Muscle layer of colon (tissue), 2 donors: ENCODE measurements at regions not wholly inside any gene's neighbourhood (a gene's known extent, or its start where the extent isn't known, plus 50 kb on each side); places are given as distances from the start of the nearest gene placed in this dataset.

Experiments used
- H3K27ac ChIP-seq: one replicate; pipeline ENCODE4 v1.7.0; 2013; ENCODE audit warnings: low read depth, mild to moderate bottlenecking, low read length, moderate library complexity
- H3K27me3 ChIP-seq, 2 donors: one replicate each; pipeline ENCODE4 v1.7.0; 2013; ENCODE audit warnings: low read length in 2 of 2, mild to moderate bottlenecking in 2 of 2; ENCODE audit not compliant: insufficient read depth in 2 of 2, control insufficient read depth in 1 of 2
- H3K36me3 ChIP-seq: one replicate; pipeline ENCODE4 v1.7.0; 2013; ENCODE audit warnings: mild to moderate bottlenecking, low read length; ENCODE audit not compliant: insufficient read depth
- H3K4me1 ChIP-seq: one replicate; pipeline ENCODE4 v1.7.0; 2013; ENCODE audit warnings: mild to moderate bottlenecking, low read length; ENCODE audit not compliant: insufficient read depth
- H3K4me3 ChIP-seq, 2 donors: one replicate each; pipeline ENCODE4 v1.7.0; 2013; ENCODE audit warnings: low read length in 2 of 2, low read depth in 1 of 2, mild to moderate bottlenecking in 1 of 2, moderate library complexity in 1 of 2
- H3K9ac ChIP-seq: one replicate; pipeline ENCODE4 v1.7.0; 2013; ENCODE audit warnings: low read length
- H3K9me3 ChIP-seq: one replicate; pipeline ENCODE4 v1.7.0; 2013; ENCODE audit warnings: mild to moderate bottlenecking, low read length
- donor health status: abdominal sarcoma.
- donor health status: Adenocarcinoma of cecum.

DNA sequence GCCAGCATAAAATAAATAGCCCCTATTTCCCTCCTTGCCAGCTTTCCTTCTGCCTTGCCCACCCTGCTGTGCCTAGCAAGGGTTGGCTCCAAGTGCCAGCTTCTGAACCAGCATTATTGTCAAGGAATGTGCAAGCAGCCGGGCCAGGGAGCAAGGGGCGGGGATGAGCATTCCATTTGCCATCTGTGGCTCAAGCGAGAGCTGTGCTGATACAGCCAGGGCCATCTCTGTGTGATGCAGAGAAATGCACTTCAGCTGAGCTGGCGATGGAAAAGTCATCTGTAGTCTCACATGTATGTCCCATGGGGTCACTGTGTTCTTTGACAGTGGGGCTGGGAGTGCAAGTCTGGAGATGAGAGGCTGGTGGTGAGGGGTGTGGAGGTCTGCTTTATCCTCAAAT, 137.3 kb downstream of the SUDS3 start:
- H3K9me3 ChIP-seq: no peaks in the 10 kb centered on the region

DNA sequence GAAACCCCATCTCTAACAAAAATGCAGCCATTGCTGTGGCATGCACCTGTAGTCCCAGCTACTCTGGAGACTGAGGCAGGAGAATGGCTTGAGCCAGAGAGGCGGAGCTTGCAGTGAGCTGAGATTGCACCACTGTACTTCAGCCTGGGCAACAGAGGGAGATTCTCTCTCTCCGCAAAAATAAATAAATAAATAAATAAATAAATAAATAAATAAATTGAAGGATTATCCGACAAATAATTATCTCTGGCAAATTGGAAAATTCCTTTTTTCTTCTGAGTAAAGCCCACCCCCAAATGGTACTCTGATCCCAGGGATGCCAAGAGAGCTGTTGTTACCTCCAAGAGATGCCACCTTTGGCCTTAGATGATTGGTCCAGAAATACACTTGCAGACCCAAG, 137.9 kb downstream of the SUDS3 start:
- H3K36me3 ChIP-seq: no peaks in the 10 kb centered on the region
- no peaks in the 10 kb centered on the region for H3K4me1 ChIP-seq
- H3K27ac ChIP-seq: no peak overlapping the region
- H3K27me3 ChIP-seq: no peaks in the 10 kb centered on the region
- H3K9ac ChIP-seq: no peak overlapping the region
- no peak overlapping the region for H3K4me3 ChIP-seq
- no peaks in the 10 kb centered on the region for H3K9me3 ChIP-seq

More for the DNA sequence above, 137.3 kb downstream of the SUDS3 start:
- no peak overlapping the region for H3K27ac ChIP-seq
- no peaks in the 10 kb centered on the region for H3K4me1 ChIP-seq
- H3K4me3 ChIP-seq: no peak overlapping the region
- no peaks in the 10 kb centered on the region for H3K27me3 ChIP-seq
- no peaks in the 10 kb centered on the region for H3K36me3 ChIP-seq
- H3K9ac ChIP-seq: no peak overlapping the region

DNA sequence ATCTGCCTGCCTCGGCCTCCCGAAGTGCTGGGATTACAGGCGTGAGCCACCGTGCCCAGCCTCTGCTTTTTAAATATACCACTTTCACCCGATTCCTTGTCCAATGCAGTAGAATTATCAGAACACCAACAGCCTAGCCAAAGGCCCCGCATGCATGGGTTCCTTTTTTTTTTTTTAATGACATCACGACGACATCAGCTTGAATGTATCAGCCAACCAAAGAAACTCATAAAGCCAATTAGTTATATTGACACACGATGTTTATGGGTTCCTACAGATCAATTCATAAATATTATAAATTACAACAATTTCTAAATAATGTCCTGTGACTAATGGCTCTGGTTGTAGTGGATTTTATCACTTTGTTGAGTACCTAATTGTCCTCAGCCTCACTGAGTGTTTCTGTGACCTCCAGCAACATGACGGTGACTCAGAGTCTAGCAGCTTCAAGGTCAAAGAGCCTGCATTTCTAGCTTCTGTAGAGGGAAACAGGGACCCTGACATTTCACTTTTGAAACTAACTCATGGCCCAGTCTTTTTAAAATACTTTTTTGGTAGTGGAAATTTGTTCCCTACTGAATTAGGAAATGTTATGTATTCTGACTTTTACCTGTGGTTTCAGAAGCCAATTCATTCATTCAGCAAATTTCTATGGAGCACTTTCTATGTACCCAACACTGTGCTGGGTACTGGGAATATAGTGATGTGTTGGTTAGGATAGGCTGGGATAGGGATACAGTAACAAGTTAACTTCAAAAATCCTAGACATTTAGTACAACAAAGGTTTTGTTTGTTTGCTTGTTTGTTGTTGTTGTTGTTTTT, 144.1 kb downstream of the SUDS3 start:
- H3K36me3 ChIP-seq: no peaks in the 10 kb centered on the region

DNA sequence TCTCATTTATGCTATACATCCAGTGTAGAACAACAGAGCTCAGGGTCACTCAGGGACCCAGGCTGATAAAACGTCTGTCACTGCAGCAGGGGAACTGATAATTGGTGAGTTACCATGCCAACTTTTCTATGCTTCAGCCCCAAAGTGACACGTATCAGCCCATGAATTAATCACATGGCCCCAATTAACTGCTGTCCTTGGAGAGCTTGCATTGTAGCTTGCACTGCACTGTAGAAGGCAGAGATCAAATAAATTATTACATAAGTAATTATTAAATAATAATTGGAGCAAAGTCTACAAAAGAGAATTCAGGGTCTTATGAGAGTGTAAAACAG, 144.6 kb downstream of the SUDS3 start:
- H3K27me3 ChIP-seq: no peaks in the 10 kb centered on the region
- no peak overlapping the region for H3K9ac ChIP-seq
- H3K27ac ChIP-seq: no peak overlapping the region
- H3K9me3 ChIP-seq: no peaks in the 10 kb centered on the region
- H3K4me1 ChIP-seq: peaks cover under 1% of the 10 kb centered on the region
- no peak overlapping the region for H3K4me3 ChIP-seq
- no peaks in the 10 kb centered on the region for H3K36me3 ChIP-seq

More for the DNA sequence above, 144.1 kb downstream of the SUDS3 start:
- Histone ChIP-seq H3K9ac (no peak overlapping the region), H3K4me3 (no peak overlapping the region), H3K27me3 (no peaks in the 10 kb centered on the region), H3K9me3 (no peaks in the 10 kb centered on the region), H3K4me1 (no peaks in the 10 kb centered on the region), H3K27ac (no peak overlapping the region)

DNA sequence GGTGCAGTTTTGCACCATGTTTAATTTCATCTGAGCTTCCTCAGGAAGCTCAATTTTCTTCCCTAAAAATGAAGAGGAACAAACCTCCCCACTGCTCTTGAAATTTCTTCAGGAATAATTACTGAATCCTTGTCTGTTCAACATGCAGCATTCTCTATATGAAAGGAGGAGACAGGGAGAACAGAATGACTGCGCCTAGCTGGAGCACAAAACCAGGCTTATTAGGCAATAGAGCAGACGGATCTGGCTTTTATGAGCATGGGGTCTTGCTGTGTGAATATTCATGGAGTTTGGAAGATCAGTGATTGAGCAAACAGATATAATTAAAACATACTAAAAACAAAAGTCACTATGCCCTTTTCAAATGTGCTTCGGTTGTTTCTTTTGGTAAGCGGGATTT, 148.1 kb downstream of the SUDS3 start:
- no peak overlapping the region for H3K27ac ChIP-seq
- no peak overlapping the region for H3K9ac ChIP-seq
- H3K4me1 ChIP-seq: peaks cover 8% of the 10 kb centered on the region
- no peaks in the 10 kb centered on the region for H3K9me3 ChIP-seq
- no peak overlapping the region for H3K4me3 ChIP-seq
- no peaks in the 10 kb centered on the region for H3K36me3 ChIP-seq
- no peaks in the 10 kb centered on the region for H3K27me3 ChIP-seq

DNA sequence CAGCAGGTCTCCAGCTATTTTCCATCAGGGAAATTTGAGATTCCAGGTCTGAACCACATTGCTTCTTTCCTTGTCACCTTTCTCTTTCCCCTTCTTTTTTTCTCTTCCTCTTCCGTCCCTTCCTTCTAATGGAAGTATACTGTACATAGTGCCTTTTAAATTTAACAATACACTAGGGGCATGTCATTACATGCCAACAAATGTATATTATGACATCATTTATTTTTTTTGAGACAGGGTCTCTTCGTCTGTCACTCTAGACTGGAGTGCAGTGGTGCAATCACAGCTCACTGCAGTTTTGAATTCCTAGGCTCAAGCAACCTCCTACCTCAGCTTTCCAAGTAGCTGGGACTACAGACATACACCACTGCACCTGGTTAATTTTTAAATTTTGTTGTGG, 148.9 kb downstream of the SUDS3 start:
- H3K27me3 ChIP-seq: no peaks in the 10 kb centered on the region
- peaks cover 8% of the 10 kb centered on the region for H3K4me1 ChIP-seq
- no peaks in the 10 kb centered on the region for H3K9me3 ChIP-seq
- no peak overlapping the region for H3K4me3 ChIP-seq
- H3K9ac ChIP-seq: no peak overlapping the region
- H3K27ac ChIP-seq: no peak overlapping the region
- H3K36me3 ChIP-seq: no peaks in the 10 kb centered on the region

DNA sequence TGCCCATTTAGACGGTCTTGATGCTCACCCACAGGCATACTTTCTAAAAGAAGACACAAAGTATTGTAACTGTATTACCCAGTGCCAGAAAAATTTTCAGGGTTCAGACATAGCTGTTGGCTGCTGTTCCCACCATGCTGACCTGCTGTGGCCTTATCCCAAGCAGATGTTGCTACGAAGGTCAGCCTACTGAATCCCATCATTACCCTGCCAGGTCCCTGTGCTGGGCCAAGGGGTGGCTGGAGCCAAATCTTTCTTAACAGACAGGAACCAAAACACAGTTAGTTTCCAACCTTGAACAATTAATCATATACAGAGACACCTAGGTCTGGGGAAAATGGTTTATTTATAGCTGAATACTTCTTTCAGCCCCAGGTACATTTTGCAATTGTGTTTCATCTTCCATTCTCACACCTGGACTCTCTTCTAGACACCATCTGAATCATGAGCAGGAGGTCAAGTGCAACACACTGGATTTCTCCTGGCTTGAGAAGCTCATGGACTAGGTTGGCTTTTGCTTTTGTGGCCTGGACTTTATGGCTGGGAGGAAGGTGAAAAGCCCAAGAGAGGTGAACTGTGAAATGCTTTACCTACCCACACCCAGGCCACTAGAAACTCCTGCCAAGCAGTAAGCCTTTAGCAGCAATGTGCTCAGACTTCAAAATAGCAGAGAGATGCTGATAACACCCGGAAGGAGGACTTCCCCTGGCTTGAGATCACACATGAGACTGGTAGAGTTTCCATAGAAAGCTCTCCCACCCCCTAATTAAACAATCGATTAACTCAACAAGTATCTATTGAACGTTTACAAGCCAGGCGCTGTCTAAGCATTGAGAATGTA, 150.1 kb downstream of the SUDS3 start:
- H3K27ac ChIP-seq: no peak overlapping the region
- H3K27me3 ChIP-seq: no peaks in the 10 kb centered on the region
- no peaks in the 10 kb centered on the region for H3K36me3 ChIP-seq
- no peak overlapping the region for H3K9ac ChIP-seq
- H3K9me3 ChIP-seq: no peaks in the 10 kb centered on the region
- H3K4me1 ChIP-seq: peaks cover 8% of the 10 kb centered on the region
- H3K4me3 ChIP-seq: no peak overlapping the region

DNA sequence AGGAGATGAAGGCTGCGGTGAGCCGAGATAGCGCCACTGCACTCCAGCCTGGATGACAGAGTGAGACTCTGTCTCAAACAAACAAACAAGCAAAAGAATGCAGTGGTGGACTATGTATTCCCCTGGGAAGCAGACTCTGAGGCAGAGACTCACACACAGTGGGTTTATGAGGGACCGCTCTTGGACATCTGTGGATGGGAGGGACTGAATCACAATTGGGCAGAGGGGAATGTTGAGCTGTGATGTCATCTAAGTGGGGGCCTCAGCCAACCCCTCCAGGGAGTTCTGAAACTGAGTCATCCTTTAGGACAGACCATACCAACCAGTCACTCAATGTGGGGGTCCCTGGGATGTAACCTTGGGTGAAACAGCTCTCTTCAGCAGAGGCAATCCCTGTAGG, 151.0 kb downstream of the SUDS3 start:
- no peaks in the 10 kb centered on the region for H3K36me3 ChIP-seq
- no peaks in the 10 kb centered on the region for H3K9me3 ChIP-seq
- H3K9ac ChIP-seq: no peak overlapping the region
- H3K4me1 ChIP-seq: peaks cover 9% of the 10 kb centered on the region
- no peaks in the 10 kb centered on the region for H3K27me3 ChIP-seq
- H3K4me3 ChIP-seq: no peak overlapping the region
- no peak overlapping the region for H3K27ac ChIP-seq

DNA sequence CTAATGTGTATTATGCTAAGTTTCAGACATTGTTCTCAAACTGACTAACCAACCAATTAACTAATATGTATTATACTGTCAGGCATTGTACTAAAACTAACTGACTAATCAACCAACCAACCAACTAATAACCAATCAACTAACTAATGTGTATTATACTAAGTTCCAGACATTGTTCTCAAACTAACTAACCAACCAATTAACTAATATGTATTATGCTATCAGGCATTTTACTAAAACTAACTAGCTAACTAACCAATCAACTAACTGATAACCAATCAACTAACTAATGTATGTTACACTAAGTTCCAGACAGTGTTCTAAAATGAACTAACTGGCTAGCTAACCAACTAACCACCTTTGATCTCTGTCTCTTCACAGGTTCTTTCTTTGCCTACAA, 152.3 kb downstream of the SUDS3 start:
- Histone ChIP-seq H3K36me3 (no peaks in the 10 kb centered on the region), H3K27me3 (no peaks in the 10 kb centered on the region), H3K27ac (no peak overlapping the region), H3K9ac (no peak overlapping the region), H3K9me3 (no peaks in the 10 kb centered on the region), H3K4me3 (no peak overlapping the region), H3K4me1 (peaks cover 14% of the 10 kb centered on the region)

DNA sequence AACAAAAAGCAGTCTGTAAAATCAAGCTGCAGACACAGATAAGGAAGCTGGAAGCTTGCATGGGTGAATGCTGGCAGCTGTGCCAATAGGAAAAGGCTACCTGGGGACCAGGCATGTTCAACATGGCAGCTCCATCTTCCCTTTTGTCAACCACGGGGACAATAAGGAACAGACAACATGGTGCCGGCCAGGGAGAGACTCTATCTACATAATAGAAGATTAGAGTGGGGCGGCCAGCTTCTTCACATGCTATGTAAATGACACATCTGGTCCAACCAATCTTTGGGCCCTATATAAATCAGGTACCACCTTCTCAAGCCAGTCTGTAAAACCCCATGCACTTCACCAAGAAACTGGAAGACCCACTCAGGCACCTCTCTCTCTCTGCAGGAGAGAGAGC, 157.6 kb downstream of the SUDS3 start:
- no peak overlapping the region for H3K9ac ChIP-seq
- no peaks in the 10 kb centered on the region for H3K27me3 ChIP-seq
- H3K4me1 ChIP-seq: peaks cover 39% of the 10 kb centered on the region
- H3K4me3 ChIP-seq: no peak overlapping the region
- no peak overlapping the region for H3K27ac ChIP-seq
- no peaks in the 10 kb centered on the region for H3K36me3 ChIP-seq
- no peaks in the 10 kb centered on the region for H3K9me3 ChIP-seq

DNA sequence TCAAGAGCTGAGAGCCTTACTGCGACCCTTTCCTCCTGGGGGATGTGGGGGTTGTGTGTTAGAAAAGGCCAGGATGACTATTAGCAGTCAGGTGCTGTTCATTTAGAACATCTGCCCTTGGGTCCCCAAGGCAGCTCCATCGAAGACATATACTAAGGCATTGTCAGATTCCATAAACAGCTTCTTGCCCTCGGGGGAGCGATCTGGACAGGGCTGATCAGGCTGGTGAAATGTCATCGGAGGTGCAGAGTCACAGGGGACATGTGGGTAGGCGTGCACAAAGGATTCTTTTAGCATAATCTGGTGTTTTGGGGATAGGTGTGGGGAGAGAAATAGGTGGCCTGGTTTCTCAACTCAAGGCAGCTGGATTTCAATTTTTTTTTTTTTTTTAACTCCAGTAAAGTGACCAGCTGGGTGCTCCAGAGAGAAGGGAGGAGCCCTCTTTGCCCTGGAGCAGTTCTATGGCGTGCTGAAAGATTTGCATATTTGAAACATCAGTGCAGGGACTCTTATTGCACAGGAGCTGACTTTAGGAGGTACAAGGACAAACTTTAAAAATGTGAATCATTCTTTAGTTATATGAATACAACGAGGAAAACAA, 160.1 kb downstream of the SUDS3 start:
- Histone ChIP-seq H3K9me3 (no peaks in the 10 kb centered on the region), H3K36me3 (no peaks in the 10 kb centered on the region), H3K27ac (peak overlapping the region; percentile 52), H3K27me3 (no peaks in the 10 kb centered on the region), H3K9ac (no peak overlapping the region), H3K4me3 (no peak overlapping the region), H3K4me1 (peaks cover 39% of the 10 kb centered on the region)
